GM18505 (cell line): ENCODE measurements at regions not wholly inside any gene's neighbourhood (a gene's known extent, or its start where the extent isn't known, plus 50 kb on each side); places are given as distances from the start of the nearest gene placed in this dataset.

ENCODE experiments used
- ATAC-seq: cut with Tn5 transposase; IDR thresholded peaks from one replicate; pipeline ENCODE4 v1.9.1; 2021; ENCODE audit not compliant: unreplicated experiment
- POLR2A ChIP-seq: IDR thresholded peaks from 4 replicates; pipeline ENCODE4 v1.6.1; 2011; ENCODE audit warnings: borderline replicate concordance; ENCODE audit not compliant: insufficient read depth, insufficient read length; ENCODE audit errors: extremely low read depth

- TF ChIP-seq POLR2A, result no peak
- ATAC-seq, result no peak
Observed at GRCh38 chr6:105839266-105839665, 246.9 kb upstream of the PRDM1 start.

- no peak for ATAC-seq
Observed at GRCh38 chr6:105838171-105838570, 248.0 kb upstream of the PRDM1 start.

GRCh38 chr6:105836889-105837288 lies 249.2 kb upstream of the PRDM1 start:
- ATAC-seq, result no peak

More at GRCh38 chr6:105838171-105838570, 248.0 kb upstream of the PRDM1 start:
- no peak for TF ChIP-seq POLR2A

GRCh38 chr6:105836379-105836778 lies 249.8 kb upstream of the PRDM1 start:
- no peak for ATAC-seq
- no peak for TF ChIP-seq POLR2A

More at GRCh38 chr6:105836889-105837288, 249.2 kb upstream of the PRDM1 start:
- no peak for TF ChIP-seq POLR2A

- no peak for TF ChIP-seq POLR2A
- no peak for ATAC-seq
Observed at GRCh38 chr6:105835373-105835772, 250.8 kb upstream of the PRDM1 start.

GRCh38 chr6:105833959-105834947 lies 251.9 kb upstream of the PRDM1 start:
- TF ChIP-seq POLR2A, result no peak
- ATAC-seq, result no peak

GRCh38 chr6:105832313-105832761 lies 253.8 kb upstream of the PRDM1 start:
- ATAC-seq, result no peak
- no peak for TF ChIP-seq POLR2A

GRCh38 chr6:105831311-105832097 lies 254.6 kb upstream of the PRDM1 start:
- no peak for TF ChIP-seq POLR2A
- ATAC-seq, result no peak

GRCh38 chr6:105825210-105825609 lies 260.9 kb upstream of the PRDM1 start:
- no peak for ATAC-seq
- no peak for TF ChIP-seq POLR2A

GRCh38 chr6:105824732-105825131 lies 261.4 kb upstream of the PRDM1 start:
- no peak for ATAC-seq
- no peak for TF ChIP-seq POLR2A

GRCh38 chr6:105821777-105822176 lies 264.4 kb upstream of the PRDM1 start:
- ATAC-seq, result no peak
- TF ChIP-seq POLR2A, result no peak

- TF ChIP-seq POLR2A, result no peak
- ATAC-seq, result no peak
Observed at GRCh38 chr6:105821027-105821426, 265.1 kb upstream of the PRDM1 start.

- no peak for TF ChIP-seq POLR2A
- ATAC-seq, result no peak
Observed at GRCh38 chr6:105819745-105820144, 266.4 kb upstream of the PRDM1 start.
